GM12878 (cell line): ENCODE measurements at regions not wholly inside any gene's neighbourhood (a gene's known extent, or its start where the extent isn't known, plus 50 kb on each side); places are given as distances from the start of the nearest gene placed in this dataset.

Experiments used
- ATAC-seq: fragments of 200-7000 bp; cut with Tn5 transposase; 3 replicates; pipeline ENCODE4 v1.9.1; 2020; ENCODE audit warnings: mild to moderate bottlenecking, moderate library complexity
- BruUV-seq: library from RNA; stranded (reverse); fragments of 400-500 nt; replicated peaks from 2 replicates; lab custom pipeline; 2021; lab: Mats Ljungman, UMichigan
- CTCF ChIA-PET: fragments of 300-600 bp; sonication (Branson Sonifier 250); formaldehyde crosslinking; extraction: SDS; loops from one replicate; lab custom pipeline; 2021; ENCODE audit warnings: inconsistent platforms; lab: Yijun Ruan, JAX
- POLR2A ChIA-PET: fragments of 350-600 bp; formaldehyde crosslinking; extraction: SDS; loops from one replicate; lab custom pipeline; 2021; ENCODE audit warnings: inconsistent platforms; lab: Charles Lee
- RAD21 ChIA-PET: fragments of 300-600 bp; sonication (Branson Sonifier 250); formaldehyde crosslinking; loops from one replicate; lab custom pipeline; 2023; ENCODE audit warnings: antibody characterized with exemption; ENCODE audit not compliant: unreplicated experiment; lab: Charles Lee
- SMC1A ChIA-PET: fragments of 300-600 bp; sonication (Branson Sonifier 250); formaldehyde crosslinking; loops from one replicate; lab custom pipeline; 2023; ENCODE audit not compliant: unreplicated experiment, uncharacterized antibody; lab: Charles Lee
- DNase-seq: peaks from one replicate; pipeline ENCODE4 v3.0.0-alpha.2; 2011; ENCODE audit warnings: low read depth, low spot score
- FAIRE-seq: peaks from 3 replicates; lab custom pipeline; 2011; peaks lifted over from hg19 to GRCh38; lab: Jason Lieb, UNC
- H2AFZ ChIP-seq: 2 replicates; pipeline ENCODE4 v1.6.0; 2011; ENCODE audit warnings: low read depth, low read length, control low read depth; ENCODE audit not compliant: control insufficient read depth
- H3K27ac ChIP-seq: 2 replicates; pipeline ENCODE4 v1.5.1; 2011; ENCODE audit warnings: control low read depth; ENCODE audit not compliant: control insufficient read depth, insufficient read depth
- H3K27me3 ChIP-seq, 2 experiments: replicated peaks in 1 of 2; 2 replicates each; pipeline versions ENCODE4 v1.6.0 to v1.6.1; 2011; ENCODE audit warnings: low read length in 1 of 2; ENCODE audit not compliant: control insufficient read depth in 2 of 2, insufficient read depth in 2 of 2
- H3K36me3 ChIP-seq, 2 experiments: 2 replicates each; pipeline ENCODE4 v1.5.1; 2011; ENCODE audit warnings: low read length in 1 of 2; ENCODE audit not compliant: control insufficient read depth in 2 of 2, insufficient read depth in 2 of 2
- H3K4me1 ChIP-seq: 2 replicates; pipeline ENCODE4 v1.6.1; 2011; ENCODE audit warnings: mild to moderate bottlenecking, low read length, moderate library complexity, mixed read lengths; ENCODE audit not compliant: control insufficient read depth, insufficient read depth
- H3K4me2 ChIP-seq: 2 replicates; pipeline ENCODE4 v1.6.0; 2011; ENCODE audit warnings: control low read depth; ENCODE audit not compliant: control insufficient read depth, insufficient read depth
- H3K4me3 ChIP-seq: fragments of 200-600 bp; sonication (generic); 2 replicates; pipeline ENCODE4 v1.5.1; 2016
- H3K79me2 ChIP-seq: 2 replicates; pipeline ENCODE4 v1.6.0; 2011; ENCODE audit warnings: low read length; ENCODE audit not compliant: control insufficient read depth, insufficient read depth
- H3K9ac ChIP-seq: 2 replicates; pipeline ENCODE4 v1.8.0; 2011; ENCODE audit warnings: low read length, control low read depth, mixed read lengths; ENCODE audit not compliant: control insufficient read depth, insufficient read depth
- H3K9me3 ChIP-seq: replicated peaks from 3 replicates; pipeline ENCODE4 v1.5.1; 2011; ENCODE audit warnings: mild to moderate bottlenecking, low read length; ENCODE audit not compliant: control insufficient read depth, insufficient read depth
- H4K20me1 ChIP-seq: 2 replicates; pipeline ENCODE4 v1.6.0; 2011; ENCODE audit not compliant: control insufficient read depth, insufficient read depth
- ASH2L ChIP-seq: fragments of 300-600, 200-600 bp; sonication (generic); IDR thresholded peaks from 2 replicates; pipeline ENCODE4 v1.6.1; 2017; ENCODE audit warnings: low read depth, mild to moderate bottlenecking, borderline replicate concordance
- BHLHE40 ChIP-seq, 2 experiments: fragments of 450-650 bp in 1 of 2; IDR thresholded peaks; 2 replicates each; pipeline ENCODE4 v1.6.1; 2011 to 2017; ENCODE audit warnings: low read depth in 2 of 2, borderline replicate concordance in 1 of 2, improper control_type of control experiment in 1 of 2, low read length in 1 of 2, mild to moderate bottlenecking in 1 of 2
- EGR1 ChIP-seq, 2 experiments: IDR thresholded peaks; 1 replicate in 1 of 2; 2 replicates in 1 of 2; pipeline ENCODE4 v1.6.1; 2011 to 2012; ENCODE audit warnings: low read depth in 2 of 2, low read length in 2 of 2, borderline replicate concordance in 1 of 2, mild to moderate bottlenecking in 1 of 2, moderate library complexity in 1 of 2
- ESRRA ChIP-seq: IDR thresholded peaks from 2 replicates; pipeline ENCODE4 v1.6.1; 2012; ENCODE audit warnings: mild to moderate bottlenecking, low read length, improper control_type of control experiment
- EZH2 ChIP-seq: IDR thresholded peaks from 2 replicates; pipeline ENCODE4 v1.6.1; 2012; ENCODE audit warnings: low read depth, mild to moderate bottlenecking, control low read depth, inconsistent platforms, low read length, borderline replicate concordance; ENCODE audit not compliant: control insufficient read depth
- GABPA ChIP-seq: IDR thresholded peaks from 2 replicates; pipeline ENCODE4 v1.6.1; 2014; ENCODE audit warnings: antibody characterized with exemption, low read depth, mild to moderate bottlenecking, inconsistent platforms
- HDGF ChIP-seq: fragments of 450-650 bp; IDR thresholded peaks from 2 replicates; pipeline ENCODE4 v1.6.1; 2016; ENCODE audit warnings: antibody characterized with exemption
- NFIC ChIP-seq: IDR thresholded peaks from 2 replicates; pipeline ENCODE4 v1.6.1; 2012; ENCODE audit warnings: low read depth, mild to moderate bottlenecking, inconsistent platforms, low read length, moderate library complexity
- NFXL1 ChIP-seq: fragments of 450-650 bp; IDR thresholded peaks from 2 replicates; pipeline ENCODE4 v1.6.1; 2017; ENCODE audit warnings: antibody characterized with exemption, mild to moderate bottlenecking, borderline replicate concordance
- POLR2AphosphoS2 ChIP-seq: IDR thresholded peaks from 2 replicates; pipeline ENCODE4 v1.6.1; 2011; ENCODE audit warnings: low read depth, mild to moderate bottlenecking, low read length, improper control_type of control experiment, moderate library complexity
- RCOR1 ChIP-seq: conservative IDR thresholded peaks from 2 replicates; pipeline ENCODE4 v1.6.1; 2012; ENCODE audit warnings: low read depth, low read length, improper control_type of control experiment
- SREBF2 ChIP-seq: IDR thresholded peaks from 2 replicates; pipeline ENCODE4 v1.6.1; 2012; ENCODE audit warnings: mild to moderate bottlenecking, low read length
- SUPT20H ChIP-seq: IDR thresholded peaks from 2 replicates; pipeline ENCODE4 v1.6.1; 2011; ENCODE audit warnings: low read depth, mild to moderate bottlenecking, low read length, moderate library complexity, borderline replicate concordance; ENCODE audit not compliant: control insufficient read depth
- TAF1 ChIP-seq: IDR thresholded peaks from 2 replicates; pipeline ENCODE4 v1.6.1; 2011; ENCODE audit warnings: mild to moderate bottlenecking, low read depth, low read length, borderline replicate concordance
- WGBS: methylation state at CpG from one replicate; pipeline ENCODE4 v1.1.6; 2016; ENCODE audit warnings: low lambda C conversion rate; ENCODE audit not compliant: insufficient replicate concordance, insufficient coverage; ENCODE audit errors: missing lambda C conversion rate; 5-methylcytosine and 5-hydroxymethylcytosine counted together
- in situ Hi-C: fragments of 300-500 bp; cut with MboI; formaldehyde crosslinking; loops from 9 replicates; pipeline ENCODE4 v1.14.3; 2018; ENCODE audit warnings: mixed read lengths
- intact Hi-C: fragments of 100-400 bp; cut with micrococcal nuclease; formaldehyde crosslinking; loops from one replicate; pipeline ENCODE4 v1.14.2; 2022; ENCODE audit not compliant: unreplicated experiment

DNA sequence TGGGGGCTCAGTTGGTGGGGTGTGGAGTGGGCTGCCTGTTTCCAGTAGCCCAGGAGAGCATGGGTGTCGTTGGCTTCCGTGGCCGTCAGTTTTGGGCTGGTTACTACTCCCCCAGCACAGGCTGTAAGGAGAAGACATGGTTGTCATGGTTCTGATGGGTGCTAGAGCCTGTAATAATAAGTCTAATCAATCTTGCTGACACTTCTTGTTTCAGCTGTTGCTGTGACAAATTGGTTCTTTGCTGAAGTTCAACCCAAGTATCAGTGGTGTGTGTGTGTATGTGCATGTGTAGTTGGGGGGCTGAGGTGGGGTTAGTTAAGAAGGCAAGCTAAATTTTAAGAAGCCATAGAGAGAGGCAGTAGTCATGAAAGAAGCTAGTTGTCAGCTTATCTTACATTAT, 61.3 kb upstream of the DBX1 start:
- ATAC-seq: no peak
- Histone ChIP-seq H4K20me1 (no peaks in the 10 kb centered on the region), H3K4me2 (no peak overlapping the region), H3K4me1 (no peaks in the 10 kb centered on the region), H3K4me3 (no peak overlapping the region), H3K27ac (no peak overlapping the region), H3K79me2 (no peaks in the 10 kb centered on the region), H3K36me3 (no peaks in the 10 kb centered on the region), H3K9ac (no peak overlapping the region), H3K9me3 (no peaks in the 10 kb centered on the region), H3K27me3 (no peaks in the 10 kb centered on the region), H2AFZ (no peak overlapping the region)
- RAD21 ChIA-PET: no interaction called here
- BruUV-seq: no TSS peak
- CTCF ChIA-PET: no interaction called here
- intact Hi-C loops (no loop called here), in situ Hi-C loops (no loop called here)
- 9% methylated on average over 3 of the region's 3 CpGs for WGBS
- DNase-seq: no peak
- no peak for FAIRE-seq
- TF ChIP-seq HDGF: no peak
- TF ChIP-seq EZH2: no peak
- TF ChIP-seq NFIC: no peak
- TF ChIP-seq ASH2L: no peak
- no peak for TF ChIP-seq ESRRA
- no peak for TF ChIP-seq TAF1
- no peak for TF ChIP-seq POLR2AphosphoS2
- no peak for TF ChIP-seq BHLHE40 (IDR thresholded peaks at IDR 0.05; ENCODE audit: borderline replicate concordance in 1 of 2, low read depth in 2 of 2, low read length in 1 of 2)
- TF ChIP-seq SUPT20H: no peak
- TF ChIP-seq GABPA: no peak
- no peak for TF ChIP-seq RCOR1
- no peak for TF ChIP-seq SREBF2
- no peak for TF ChIP-seq EGR1 (IDR thresholded peaks at IDR 0.05; ENCODE audit: borderline replicate concordance in 1 of 2, low read depth in 2 of 2, low read length in 2 of 2)
- TF ChIP-seq NFXL1: no peak
- SMC1A ChIA-PET: no interaction called here
- POLR2A ChIA-PET: no interaction called here
